ENCODE measurements at regions not wholly inside any gene's neighbourhood (a gene's known extent, or its start where the extent isn't known, plus 50 kb on each side); places are given as distances from the start of the nearest gene placed in this dataset.

DNA sequence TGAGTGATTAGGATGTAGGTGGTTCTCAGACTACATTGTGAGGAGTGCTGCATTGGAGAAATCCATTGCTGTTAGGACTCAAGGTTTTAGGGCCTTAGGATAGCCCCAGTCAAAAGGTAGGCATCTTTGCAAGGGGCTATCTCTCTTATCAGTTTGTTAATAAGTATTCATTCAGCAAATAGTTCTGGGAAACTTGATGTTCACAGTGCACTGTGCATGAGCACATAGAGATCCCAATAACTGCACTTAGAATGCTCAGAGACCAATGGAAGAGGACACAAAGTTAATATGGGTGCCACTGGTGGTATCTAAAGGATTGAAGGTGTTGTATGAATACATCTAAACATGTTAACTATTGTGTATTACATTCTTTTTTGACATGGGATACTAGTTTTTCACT, 131.4 kb downstream of the KIF4B start:
- TF ChIP-seq CEBPB (IDR thresholded peaks at IDR 0.05; ENCODE audit: low read depth, low read length), result no peak
- TF ChIP-seq, protein P1, sequence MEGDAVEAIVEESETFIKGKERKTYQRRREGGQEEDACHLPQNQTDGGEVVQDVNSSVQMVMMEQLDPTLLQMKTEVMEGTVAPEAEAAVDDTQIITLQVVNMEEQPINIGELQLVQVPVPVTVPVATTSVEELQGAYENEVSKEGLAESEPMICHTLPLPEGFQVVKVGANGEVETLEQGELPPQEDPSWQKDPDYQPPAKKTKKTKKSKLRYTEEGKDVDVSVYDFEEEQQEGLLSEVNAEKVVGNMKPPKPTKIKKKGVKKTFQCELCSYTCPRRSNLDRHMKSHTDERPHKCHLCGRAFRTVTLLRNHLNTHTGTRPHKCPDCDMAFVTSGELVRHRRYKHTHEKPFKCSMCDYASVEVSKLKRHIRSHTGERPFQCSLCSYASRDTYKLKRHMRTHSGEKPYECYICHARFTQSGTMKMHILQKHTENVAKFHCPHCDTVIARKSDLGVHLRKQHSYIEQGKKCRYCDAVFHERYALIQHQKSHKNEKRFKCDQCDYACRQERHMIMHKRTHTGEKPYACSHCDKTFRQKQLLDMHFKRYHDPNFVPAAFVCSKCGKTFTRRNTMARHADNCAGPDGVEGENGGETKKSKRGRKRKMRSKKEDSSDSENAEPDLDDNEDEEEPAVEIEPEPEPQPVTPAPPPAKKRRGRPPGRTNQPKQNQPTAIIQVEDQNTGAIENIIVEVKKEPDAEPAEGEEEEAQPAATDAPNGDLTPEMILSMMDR (conservative IDR thresholded peaks at IDR 0.05; ENCODE audit: low read depth, low read length), result no peak
- no peak for TF ChIP-seq FOS (IDR thresholded peaks at IDR 0.05; ENCODE audit: low read depth, low read length)
- TF ChIP-seq RAD21 (IDR thresholded peaks at IDR 0.05; ENCODE audit: low read length), result no peak
- TF ChIP-seq MAFK (IDR thresholded peaks at IDR 0.05; ENCODE audit: low read depth, low read length), result no peak
- no peak for TF ChIP-seq RFX5 (IDR thresholded peaks at IDR 0.05; ENCODE audit: low read depth, low read length)
- TF ChIP-seq, protein P2, sequence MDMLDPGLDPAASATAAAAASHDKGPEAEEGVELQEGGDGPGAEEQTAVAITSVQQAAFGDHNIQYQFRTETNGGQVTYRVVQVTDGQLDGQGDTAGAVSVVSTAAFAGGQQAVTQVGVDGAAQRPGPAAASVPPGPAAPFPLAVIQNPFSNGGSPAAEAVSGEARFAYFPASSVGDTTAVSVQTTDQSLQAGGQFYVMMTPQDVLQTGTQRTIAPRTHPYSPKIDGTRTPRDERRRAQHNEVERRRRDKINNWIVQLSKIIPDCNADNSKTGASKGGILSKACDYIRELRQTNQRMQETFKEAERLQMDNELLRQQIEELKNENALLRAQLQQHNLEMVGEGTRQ (IDR thresholded peaks at IDR 0.05; ENCODE audit: low read depth, low read length), result no peak
- TF ChIP-seq CHD1 (IDR thresholded peaks at IDR 0.05; ENCODE audit: low read depth, low read length), result no peak
- TF ChIP-seq POLR2A (IDR thresholded peaks at IDR 0.05; ENCODE audit: low read depth, low read length), result no peak
- no peak for TF ChIP-seq BHLHE40 (IDR thresholded peaks at IDR 0.05; ENCODE audit: low read depth, low read length)
- no peak for TF ChIP-seq MXI1 (IDR thresholded peaks at IDR 0.05; ENCODE audit: borderline replicate concordance, low read depth, low read length)
